ENCODE measurements at regions not wholly inside any gene's neighbourhood (a gene's known extent, or its start where the extent isn't known, plus 50 kb on each side); places are given as distances from the start of the nearest gene placed in this dataset.

GRCh38 chr10:75294866-75295701 is 59.3 kb upstream of the COMTD1 start:
- H4K20me1 ChIP-seq (replicated peaks in 1 of 2; ENCODE audit: control insufficient read depth in 1 of 2, insufficient read depth in 2 of 2, low read length in 2 of 2) = no peaks in the 10 kb centered on the region
- no peaks in the 10 kb centered on the region for H3K9me3 ChIP-seq (ENCODE audit: insufficient read depth in 2 of 2, low read depth in 1 of 2, low read length in 1 of 2)
- H3K4ac ChIP-seq (replicated peaks; ENCODE audit: insufficient read length, low read depth, low read length) = no peak overlapping the region
- H2AK5ac ChIP-seq (ENCODE audit: low read depth, low read length) = no peak overlapping the region
- no peak overlapping the region for H3K14ac ChIP-seq (ENCODE audit: insufficient read length)
- no peak overlapping the region for H2BK20ac ChIP-seq (ENCODE audit: low read length)
- POLR2A ChIA-PET (ENCODE audit: partially characterized antibody) = interaction anchor here (0.6 to 0.7 kb wide), 2 partner anchors 55 to 63 kb away, joined by 3 read pairs; no protein-coding TSS in a partner anchor
- H3K23me2 ChIP-seq (ENCODE audit: low read depth, low read length) = peaks cover 5% of the 10 kb centered on the region
- H4K91ac ChIP-seq (replicated peaks; ENCODE audit: insufficient read length, low read length) = no peak overlapping the region
- peaks cover 5 to 36% (median 27%) of the 10 kb centered on the region in 4 experiments for H3K27me3 ChIP-seq (replicated peaks in 1 of 4; ENCODE audit: control insufficient read depth in 3 of 4, extremely low read depth in 1 of 4, insufficient read depth in 3 of 4, low read length in 3 of 4)
- H3K56ac ChIP-seq (replicated peaks; ENCODE audit: insufficient read length, low read depth, low read length) = no peak overlapping the region
- no peak overlapping the region for H4K8ac ChIP-seq (ENCODE audit: extremely low read depth, insufficient read depth, low read length)
- no peak overlapping the region for H2BK15ac ChIP-seq (ENCODE audit: low read length)
- H3K79me1 ChIP-seq (ENCODE audit: low read depth, low read length) = no peaks in the 10 kb centered on the region
- H3K18ac ChIP-seq (ENCODE audit: extremely low read depth, low read length) = no peak overlapping the region
- H4K5ac ChIP-seq (ENCODE audit: insufficient read length, low read depth, low read length) = no peak overlapping the region
- H3K79me2 ChIP-seq (ENCODE audit: control insufficient read depth in 1 of 2, insufficient read depth in 2 of 2, low read length in 2 of 2) = no peaks in the 10 kb centered on the region
- WGBS, 2 experiments (ENCODE audit: extremely low coverage in 1 of 2, insufficient coverage in 1 of 2, insufficient read length in 1 of 2, insufficient replicate concordance in 2 of 2, low coverage in 1 of 2, low lambda C conversion rate in 2 of 2, missing lambda C conversion rate in 1 of 2) = 15% methylated on average over 33 of the region's 57 CpGs; no CpG with 5 or more reads in 1 of the 2 experiments
- H2BK5ac ChIP-seq (ENCODE audit: low read depth, low read length) = no peak overlapping the region
- peak overlapping the region; percentile 29 to 63 (median 55) for H3K4me3 ChIP-seq (ENCODE audit: extremely low read depth in 1 of 4, insufficient read depth in 2 of 4, low read depth in 3 of 4, low read length in 4 of 4)
- H2BK120ac ChIP-seq (replicated peaks; ENCODE audit: low read depth, low read length) = no peak overlapping the region
- FAIRE-seq (no peak), DNase-seq (ENCODE audit: low read depth in 1 of 2, low spot score in 2 of 2) (peak in 1 of 2 experiments; percentile 67)
- H2AFZ ChIP-seq (ENCODE audit: low read length) = no peak overlapping the region
- no peak overlapping the region for H3K9ac ChIP-seq (replicated peaks in 1 of 4; ENCODE audit: extremely low read depth in 1 of 4, low read depth in 3 of 4, low read length in 3 of 4)
- H3K36me3 ChIP-seq (ENCODE audit: control insufficient read depth in 2 of 4, insufficient read depth in 4 of 4, low read length in 3 of 4) = no peaks in the 10 kb centered on the region
- no peaks in the 10 kb centered on the region for H3K4me1 ChIP-seq (replicated peaks in 1 of 4; ENCODE audit: control insufficient read depth in 3 of 4, insufficient read depth in 4 of 4, low read length in 3 of 4)
- peak overlapping the region; percentile 68 to 93 for H3K4me2 ChIP-seq (ENCODE audit: insufficient read depth in 1 of 2, low read depth in 2 of 2, low read length in 2 of 2)
- CTCF ChIA-PET (ENCODE audit: partially characterized antibody) = interaction anchor here (0.6 to 2.7 kb wide), 10 partner anchors 9 to 150 kb away, joined by 3 to 9 read pairs (median 3); no protein-coding TSS in a partner anchor
- no peak overlapping the region for H3K23ac ChIP-seq (ENCODE audit: insufficient read length)
- H3K27ac ChIP-seq (ENCODE audit: low read depth, low read length) = no peak overlapping the region
- H2BK12ac ChIP-seq (ENCODE audit: low read depth, low read length) = no peak overlapping the region
- TF ChIP-seq GABPA (IDR thresholded peaks at IDR 0.05; ENCODE audit: borderline replicate concordance, insufficient read depth, low read length) (no peak), EZH2 (IDR thresholded peaks at IDR 0.05; ENCODE audit: low read depth, low read length, severe bottlenecking) (peak; percentile 33), CTCF (IDR thresholded peaks at IDR 0.05; ENCODE audit: control extremely low read depth in 1 of 3, insufficient read depth in 1 of 3, low read depth in 1 of 3, low read length in 3 of 3) (peak in 2 of 3 experiments; percentile 4 to 33; a peak in 3 of 4 replicates), RFX5 (IDR thresholded peaks at IDR 0.05; ENCODE audit: borderline replicate concordance, low read depth, low read length) (no peak), RAD21 (IDR thresholded peaks at IDR 0.05 in 1 of 2, conservative IDR thresholded peaks at IDR 0.05 in 1 of 2; ENCODE audit: low read depth in 2 of 2, low read length in 2 of 2) (peak; percentile 0 to 18; a peak in 2 of 4 replicates), KDM4A (IDR thresholded peaks at IDR 0.05; ENCODE audit: low read depth, low read length, severe bottlenecking) (peak; percentile 71), SUZ12 (IDR thresholded peaks at IDR 0.05; ENCODE audit: low read length) (0 out of 2 replicates have a peak, but pooled peaks have one; percentile 32), CBX5 (IDR thresholded peaks at IDR 0.05; ENCODE audit: low read depth, low read length) (no peak)
